ENCODE measurements at regions not wholly inside any gene's neighbourhood (a gene's known extent, or its start where the extent isn't known, plus 50 kb on each side); places are given as distances from the start of the nearest gene placed in this dataset.
A peak's percentile ranks its signal among the peaks of the same experiment; 100 is the strongest.
"Not testable (repeated sequence)": the region's sequence is repeated elsewhere in the genome, so short reads cannot be mapped to it uniquely, and the experiment has no call there.

DNA sequence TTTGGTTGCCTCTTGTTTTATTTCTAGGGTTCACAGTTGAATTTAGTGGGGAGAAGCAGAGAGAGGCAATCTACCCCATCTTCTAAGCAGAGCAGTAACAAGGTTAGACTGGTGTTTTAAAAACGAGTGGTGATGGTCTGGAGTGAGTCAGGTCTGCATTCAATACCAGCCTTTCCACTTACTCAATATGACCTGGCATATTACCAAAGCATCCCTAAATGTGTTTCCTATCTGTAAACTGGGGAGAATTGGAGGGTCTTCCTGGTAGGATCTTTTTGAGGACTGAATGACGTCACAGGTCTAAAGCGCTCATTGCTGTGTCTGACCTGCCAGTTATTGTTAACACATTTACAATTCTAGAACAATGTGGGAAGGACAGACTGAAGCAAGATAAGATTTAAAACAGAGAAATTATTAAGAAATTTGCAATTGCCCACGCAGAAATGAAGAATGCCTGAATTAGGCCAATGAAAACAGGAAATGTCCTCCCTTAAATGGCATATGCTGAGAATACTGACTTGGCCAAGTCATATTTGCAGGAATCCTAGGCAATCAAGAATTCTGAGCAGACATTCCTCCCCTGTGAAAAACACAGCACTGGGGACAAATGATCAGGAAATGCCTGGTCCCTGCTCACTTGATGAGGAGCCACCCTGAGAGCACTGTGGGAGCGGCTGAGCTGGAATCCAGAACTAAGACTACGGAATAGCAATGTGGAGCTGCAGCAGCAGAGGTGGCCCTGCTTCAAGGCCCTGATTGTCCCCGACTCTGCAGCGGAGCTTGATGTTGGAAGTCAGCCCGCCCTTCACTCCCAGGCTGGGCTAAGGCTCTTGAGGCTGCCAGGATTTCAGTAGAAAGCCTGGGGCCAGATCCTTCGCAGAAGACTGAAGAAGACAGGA, 184.5 kb upstream of the CXCL12 start:
- no peak for DNase-seq

- peak; percentile 40 for DNase-seq
Measured at GRCh38 chr10:44571701-44572100, 186.8 kb upstream of the CXCL12 start.

- no peak for DNase-seq
Measured at GRCh38 chr10:44572146-44572545, 187.2 kb upstream of the CXCL12 start.

DNA sequence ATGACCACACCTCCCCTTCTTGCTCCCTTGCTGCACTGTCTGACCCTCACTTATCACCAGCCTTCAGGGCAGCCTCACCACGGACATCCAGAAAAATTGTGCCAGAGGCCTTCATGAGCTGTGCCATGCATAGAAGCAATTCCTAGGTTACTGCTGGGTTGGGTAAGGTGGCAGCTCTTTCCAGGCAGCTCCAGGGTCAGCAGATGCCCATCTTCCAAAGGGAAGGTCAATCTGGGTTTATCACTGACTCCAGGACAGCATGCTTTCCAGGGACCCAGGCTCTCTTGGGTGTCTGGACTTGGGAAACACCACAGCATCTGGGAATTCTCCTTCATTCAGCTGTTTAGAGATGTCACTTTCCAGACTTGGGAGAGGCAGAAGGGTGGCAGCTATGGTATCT, 188.9 kb upstream of the CXCL12 start:
- DNase-seq: no peak

DNA sequence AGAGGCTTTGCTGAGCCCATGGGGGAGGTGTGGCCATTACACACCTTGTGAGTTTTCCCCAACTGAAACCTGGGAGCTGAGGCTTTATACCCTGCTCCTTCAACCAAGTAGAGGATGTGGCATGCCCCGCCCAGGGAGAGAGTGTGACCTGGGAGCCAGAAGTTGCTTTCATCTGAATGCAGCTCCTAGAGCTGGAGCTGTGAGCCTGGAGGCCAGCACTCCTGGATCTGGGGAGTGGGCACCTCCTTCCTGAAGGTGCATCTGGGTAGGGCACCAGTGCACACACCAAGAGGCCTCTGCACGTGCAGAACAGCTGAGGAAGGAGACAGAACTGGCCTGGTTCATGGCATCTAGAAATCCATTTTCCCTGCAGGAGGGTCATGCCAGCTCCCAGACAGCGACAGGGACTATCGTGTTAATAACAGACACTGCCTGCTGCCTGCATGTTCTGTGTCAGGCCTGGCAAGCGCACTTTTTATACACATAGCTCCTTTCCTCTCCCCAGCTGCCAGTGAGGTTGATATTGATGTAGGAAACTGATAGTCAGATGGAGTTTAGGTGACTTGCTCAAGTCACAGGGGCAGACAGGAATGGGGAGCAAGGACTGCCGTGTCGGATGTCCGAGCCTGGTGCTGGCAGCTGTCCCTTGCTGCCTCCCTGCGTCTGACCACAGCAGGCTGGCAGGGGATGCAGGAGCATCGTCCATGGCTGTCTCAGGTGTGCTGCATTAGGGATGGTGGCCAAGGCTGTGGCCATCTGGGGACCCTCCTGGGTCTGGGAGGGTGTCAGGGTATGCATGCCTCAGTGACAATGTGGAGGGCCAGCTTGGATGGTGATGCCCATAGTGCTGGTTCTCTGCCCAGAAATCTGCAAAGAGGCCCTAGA, 189.9 kb upstream of the CXCL12 start:
- no peak for DNase-seq

DNA sequence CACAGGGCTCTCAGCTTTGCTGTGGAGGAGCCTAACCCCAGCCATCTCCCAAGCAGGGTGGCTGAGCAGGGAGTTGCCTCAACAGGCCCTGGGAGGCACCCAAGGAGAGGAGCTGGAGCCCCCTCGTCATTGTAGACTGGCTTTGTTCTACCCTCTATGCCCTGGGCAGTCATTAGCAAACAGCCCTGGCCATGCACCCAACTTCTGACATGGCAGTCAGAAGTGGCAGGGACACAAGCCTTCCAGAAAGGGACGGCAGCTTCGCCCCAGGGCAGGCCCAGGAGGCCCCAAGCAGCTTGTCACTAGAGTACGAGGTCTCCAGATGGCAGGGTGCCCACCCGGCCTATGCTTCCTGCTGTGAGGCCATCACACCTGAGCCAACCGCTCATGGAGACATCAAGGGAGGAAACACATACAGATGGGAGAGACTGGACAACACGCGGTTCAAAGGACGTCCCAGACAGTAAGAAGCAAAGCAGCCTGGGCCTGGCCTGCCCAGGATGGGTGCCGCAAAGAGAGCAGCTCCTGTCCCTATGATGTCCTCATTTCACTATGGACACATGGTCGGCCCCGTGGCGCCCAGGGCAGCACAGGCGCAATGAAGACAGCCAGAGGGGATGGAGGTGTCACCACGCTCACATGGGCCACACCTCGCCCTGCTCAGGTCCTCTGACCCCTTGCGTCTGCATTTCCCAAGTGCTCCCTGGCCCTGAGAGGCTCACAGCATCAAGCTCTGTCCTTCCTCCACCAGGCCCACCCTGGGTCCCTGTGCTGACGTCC, 190.9 kb upstream of the CXCL12 start:
- no peak for DNase-seq

DNA sequence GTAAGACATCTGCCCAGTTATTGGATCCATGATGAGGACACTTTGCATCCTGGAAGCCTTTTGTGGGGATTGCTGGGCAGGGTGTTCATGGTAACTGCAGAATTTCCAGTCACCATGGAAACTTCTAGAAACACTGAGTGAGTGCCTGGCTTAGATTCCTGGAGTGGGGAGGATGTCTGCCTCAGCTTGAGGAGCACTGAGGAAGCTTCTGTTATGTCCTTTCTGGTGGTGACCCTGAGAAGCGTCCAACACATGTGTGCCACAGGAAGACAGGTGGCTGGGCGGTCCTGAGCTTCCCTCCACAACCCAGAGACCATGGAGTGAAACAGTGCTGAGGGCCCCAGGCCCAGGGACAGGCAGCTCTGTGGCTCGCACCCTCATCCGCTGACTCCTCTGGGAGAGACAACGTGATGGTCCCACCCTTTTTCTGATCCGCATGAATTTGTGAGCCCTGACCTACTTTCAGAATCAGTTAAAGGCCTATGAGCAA, 191.8 kb upstream of the CXCL12 start:
- DNase-seq: no peak

DNA sequence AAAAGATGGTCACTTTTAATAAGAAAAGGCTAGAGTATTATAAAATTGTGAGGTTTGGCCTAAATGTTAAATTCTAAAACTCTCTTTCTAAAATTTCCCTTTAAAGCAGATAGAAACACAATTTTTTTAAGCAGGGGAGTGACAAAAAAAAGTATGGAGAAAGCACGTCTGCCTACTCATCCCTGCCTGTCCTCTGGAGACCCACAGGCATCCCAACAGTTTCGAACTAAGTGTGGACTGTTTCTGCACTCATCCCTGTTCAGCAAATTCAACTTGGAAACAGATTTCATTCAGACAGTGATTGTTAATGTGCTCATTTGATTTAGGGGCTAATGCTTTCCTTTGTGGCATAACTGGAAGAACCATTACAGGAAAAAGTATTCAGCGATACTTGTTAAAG, 192.6 kb upstream of the CXCL12 start:
- DNase-seq: no peak

DNA sequence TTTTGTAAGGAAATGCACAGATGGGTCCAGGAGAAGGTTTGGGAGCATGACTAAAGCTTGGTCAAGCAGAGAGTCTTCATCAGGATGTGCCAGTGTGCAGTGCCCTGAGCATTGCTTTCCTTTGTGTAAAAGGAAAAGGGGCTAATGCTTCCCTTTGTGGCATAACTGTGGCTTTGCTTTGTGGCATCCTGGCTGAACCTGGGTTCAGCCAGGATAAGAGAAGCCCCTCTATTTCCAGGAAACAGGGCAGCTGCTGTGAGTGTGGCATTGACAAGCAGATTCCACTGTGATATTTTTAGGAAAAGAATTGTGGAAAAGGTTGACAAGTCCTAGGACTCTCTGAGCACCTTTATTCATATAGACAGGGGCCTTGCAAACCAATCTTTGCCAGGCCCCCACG, 193.4 kb upstream of the CXCL12 start:
- no peak for DNase-seq

GRCh38 chr10:44578963-44579362, 194.1 kb upstream of the CXCL12 start:
- DNase-seq: not testable (repeated sequence)

- no peak for DNase-seq
Measured at GRCh38 chr10:44581996-44582395, 197.1 kb upstream of the CXCL12 start.

DNA sequence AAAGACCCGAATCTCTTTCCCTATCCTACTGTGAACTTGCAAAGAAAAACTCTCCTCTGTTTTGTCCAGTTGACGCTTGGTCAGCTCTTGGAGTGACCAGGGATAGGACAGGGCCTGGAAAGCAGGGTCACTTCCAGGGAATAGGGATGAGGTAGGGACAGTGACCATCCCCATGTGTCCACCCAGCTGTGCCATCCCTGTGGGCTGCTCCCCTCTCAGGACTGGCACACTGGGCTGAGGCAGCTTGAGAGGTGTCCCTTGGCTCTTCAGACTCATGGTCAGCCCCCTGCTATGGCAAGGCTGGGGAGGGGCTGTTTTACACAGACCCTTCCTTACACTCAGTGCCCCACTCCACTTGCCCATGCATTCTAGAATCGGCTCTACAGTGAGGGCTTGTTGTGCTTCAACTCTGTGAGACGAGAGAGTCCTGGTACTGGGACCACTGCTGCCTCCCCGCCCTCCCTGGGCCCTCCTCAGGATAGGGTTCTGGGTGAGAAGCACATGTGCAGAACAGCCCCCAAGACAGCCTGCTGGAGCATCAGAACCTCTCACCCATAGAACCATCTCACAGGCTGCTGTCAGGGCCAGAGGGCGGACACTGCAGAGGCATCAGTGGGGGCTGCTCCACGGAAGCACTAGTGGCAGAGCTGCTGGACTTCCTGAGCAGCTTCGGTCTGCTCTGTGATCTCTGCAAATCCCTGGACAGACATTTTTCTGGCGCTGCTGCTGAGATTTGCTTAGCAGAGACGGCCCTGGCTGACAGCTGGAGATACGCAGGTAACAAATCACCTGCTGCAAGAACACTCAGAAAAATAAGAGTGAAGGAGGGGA, 202.8 kb upstream of the CXCL12 start:
- DNase-seq: no peak

- DNase-seq: no peak
Measured at GRCh38 chr10:44589181-44589943, 204.5 kb upstream of the CXCL12 start.

DNA sequence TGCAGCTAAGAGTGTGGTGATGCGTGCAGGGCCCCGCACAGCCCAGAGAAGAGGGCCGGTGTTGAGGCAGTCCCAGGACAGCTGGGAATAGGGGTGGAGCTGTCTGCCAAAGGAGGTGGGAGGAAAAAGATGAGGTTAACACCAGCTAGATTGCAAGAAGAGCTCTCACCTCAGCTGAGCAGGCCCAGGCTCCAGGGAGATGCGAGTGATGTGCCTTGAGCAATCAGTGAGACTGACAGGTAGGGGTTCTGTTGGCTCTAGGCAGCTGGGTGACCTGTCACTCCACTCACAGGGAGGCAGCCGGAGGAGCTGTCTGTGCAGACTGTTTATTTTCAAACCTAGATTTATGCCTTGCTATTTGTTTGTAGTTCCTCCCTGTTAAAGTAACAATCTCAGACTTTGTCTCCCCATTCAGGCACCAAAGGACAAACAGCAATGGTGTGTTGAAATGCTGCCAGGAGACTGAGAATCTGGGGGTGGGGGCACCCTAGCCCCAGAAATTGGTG, 205.1 kb upstream of the CXCL12 start:
- DNase-seq: no peak

- DNase-seq: no peak
Measured at GRCh38 chr10:44591911-44592310, 207.0 kb upstream of the CXCL12 start.

DNA sequence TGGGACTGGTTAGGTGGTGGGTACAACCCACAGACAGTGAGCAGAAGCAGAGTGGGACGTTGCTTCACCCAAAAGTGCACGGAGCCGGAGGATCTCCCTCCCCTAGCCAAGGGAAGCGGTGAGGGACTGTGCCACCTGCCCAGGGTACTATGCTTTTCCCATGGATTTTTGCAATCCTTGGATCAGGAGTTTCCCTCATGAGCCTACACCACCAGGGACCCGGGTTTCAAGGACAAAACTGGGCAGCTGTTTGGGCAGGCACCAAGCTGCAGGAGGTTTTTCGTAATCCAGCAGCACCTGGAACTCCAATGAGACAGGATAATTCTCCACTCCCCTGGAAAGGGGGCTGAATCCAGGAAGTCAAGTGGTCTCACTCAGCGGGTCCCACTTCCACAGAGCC, 209.1 kb upstream of the CXCL12 start:
- DNase-seq: no peak

GRCh38 chr10:44607116-44607515, 222.2 kb upstream of the CXCL12 start:
- DNase-seq: no peak

GRCh38 chr10:44618910-44619309, 234.0 kb upstream of the CXCL12 start:
- DNase-seq: no peak

GRCh38 chr10:44619521-44619920, 234.6 kb upstream of the CXCL12 start:
- DNase-seq: no peak

- DNase-seq: no peak
Measured at GRCh38 chr10:44619975-44620374, 235.1 kb upstream of the CXCL12 start.
